D721Med (cell line): ENCODE measurements at regions not wholly inside any gene's neighbourhood (a gene's known extent, or its start where the extent isn't known, plus 50 kb on each side); places are given as distances from the start of the nearest gene placed in this dataset.
"Not testable (repeated sequence)": the region's sequence is repeated elsewhere in the genome, so short reads cannot be mapped to it uniquely, and the experiment has no call there.

Experiments used
- DNase-seq: peaks from one replicate; pipeline ENCODE4 v3.0.0; 2011; ENCODE audit warnings: low spot score; ENCODE audit not compliant: insufficient read length
- FAIRE-seq: peaks from 2 replicates; lab custom pipeline; 2011; peaks lifted over from hg19 to GRCh38; lab: Jason Lieb, UNC
- CTCF ChIP-seq: IDR thresholded peaks from 2 replicates; pipeline ENCODE4 v1.5.1; 2012; ENCODE audit warnings: mild to moderate bottlenecking, control low read depth; ENCODE audit not compliant: insufficient read depth; ENCODE audit errors: missing control alignments

GRCh38 chr12:46652692-46653091 lies 173.1 kb downstream of the SLC38A4 start:
- DNase-seq (no peak), FAIRE-seq (no peak)
- no peak for TF ChIP-seq CTCF

GRCh38 chr12:46650688-46651087 lies 175.1 kb downstream of the SLC38A4 start:
- DNase-seq (no peak), FAIRE-seq (no peak)
- no peak for TF ChIP-seq CTCF

GRCh38 chr12:46649433-46649832 lies 176.4 kb downstream of the SLC38A4 start:
- TF ChIP-seq CTCF = no peak
- FAIRE-seq = no peak

GRCh38 chr12:46647034-46647433 lies 178.8 kb downstream of the SLC38A4 start:
- FAIRE-seq = no peak
- no peak for TF ChIP-seq CTCF
- DNase-seq = no peak

More at GRCh38 chr12:46649433-46649832, 176.4 kb downstream of the SLC38A4 start:
- no peak for DNase-seq

- not testable (repeated sequence) for DNase-seq, FAIRE-seq
These were observed 184.1 kb downstream of the SLC38A4 start for GRCh38 chr12:46641649-46642048.

- TF ChIP-seq CTCF = no peak
- DNase-seq = no peak
- no peak for FAIRE-seq
These were observed 190.0 kb downstream of the SLC38A4 start for GRCh38 chr12:46635818-46636217.

GRCh38 chr12:46629331-46630229 lies 196.2 kb downstream of the SLC38A4 start:
- TF ChIP-seq CTCF = no peak
- FAIRE-seq = no peak
- DNase-seq = no peak

- TF ChIP-seq CTCF = no peak
- FAIRE-seq (no peak), DNase-seq (no peak)
These were observed 197.6 kb downstream of the SLC38A4 start for GRCh38 chr12:46628176-46628575.
